Activated CD4-positive, alpha-beta T cell treated with anti-CD3 and anti-CD28 coated beads, Interleukin-2, amount 10 ng/mL, durations not matched to agents 7 days and 5 days (primary cell): ENCODE measurements at regions not wholly inside any gene's neighbourhood (a gene's known extent, or its start where the extent isn't known, plus 50 kb on each side); places are given as distances from the start of the nearest gene placed in this dataset.

Experiments
- CTCF ChIA-PET: fragments of 350-600 bp; sonication (Branson Sonifier 250); formaldehyde crosslinking; loops from one replicate; lab custom pipeline; 2021; ENCODE audit warnings: antibody characterized with exemption; lab: Charles Lee
- POLR2A ChIA-PET: fragments of 350-600 bp; sonication (Branson Sonifier 250); formaldehyde crosslinking; loops from one replicate; lab custom pipeline; 2021; ENCODE audit warnings: antibody characterized with exemption; lab: Charles Lee
- DNase-seq: peaks from one replicate; pipeline ENCODE4 v3.0.0-alpha.2; 2020
- H3K27ac Mint-ChIP-seq: one replicate; pipeline ENCODE4 v1.8.0; 2021; ENCODE audit warnings: mild to moderate bottlenecking, moderate library complexity, mixed read lengths
- H3K27me3 Mint-ChIP-seq: one replicate; pipeline ENCODE4 v1.8.0; 2021; ENCODE audit warnings: mixed read lengths
- H3K36me3 Mint-ChIP-seq: one replicate; pipeline ENCODE4 v1.8.0; 2021; ENCODE audit warnings: low read depth, mixed read lengths
- H3K4me1 Mint-ChIP-seq: one replicate; pipeline ENCODE4 v1.8.0; 2021; ENCODE audit warnings: mixed read lengths
- H3K4me3 Mint-ChIP-seq: one replicate; pipeline ENCODE4 v1.8.0; 2021; ENCODE audit warnings: mild to moderate bottlenecking, moderate library complexity, mixed read lengths
- H3K9me3 Mint-ChIP-seq: one replicate; pipeline ENCODE4 v1.8.0; 2021; ENCODE audit warnings: mixed read lengths

DNA sequence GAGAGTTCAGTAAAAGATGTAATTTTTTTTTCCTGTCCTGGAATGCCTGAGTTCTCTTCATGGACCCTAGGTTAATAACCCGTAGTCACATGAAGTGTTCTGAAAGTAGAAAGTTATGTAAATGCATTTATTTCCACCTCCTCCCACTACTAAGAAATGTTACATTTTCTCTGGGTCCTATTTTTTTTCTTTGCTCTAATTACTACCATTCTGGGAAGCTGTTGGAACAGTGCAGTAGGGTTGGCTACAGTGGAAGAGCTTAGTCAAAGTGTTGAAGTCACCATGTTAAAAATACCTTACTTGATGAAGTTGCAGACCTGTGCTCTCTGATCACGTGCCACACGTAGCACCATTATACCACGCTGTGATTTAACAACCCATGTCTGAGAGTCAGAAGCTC, 153.8 kb upstream of the TSC22D2 start:
- no peak overlapping the region for H3K27ac Mint-ChIP-seq
- no peak overlapping the region for H3K4me3 Mint-ChIP-seq
- DNase-seq: no peak
- peaks cover 8% of the 10 kb centered on the region for H3K27me3 Mint-ChIP-seq
- POLR2A ChIA-PET: no interaction called here
- CTCF ChIA-PET: no interaction called here
- H3K9me3 Mint-ChIP-seq: no peaks in the 10 kb centered on the region
- H3K36me3 Mint-ChIP-seq: no peaks in the 10 kb centered on the region
- no peaks in the 10 kb centered on the region for H3K4me1 Mint-ChIP-seq

DNA sequence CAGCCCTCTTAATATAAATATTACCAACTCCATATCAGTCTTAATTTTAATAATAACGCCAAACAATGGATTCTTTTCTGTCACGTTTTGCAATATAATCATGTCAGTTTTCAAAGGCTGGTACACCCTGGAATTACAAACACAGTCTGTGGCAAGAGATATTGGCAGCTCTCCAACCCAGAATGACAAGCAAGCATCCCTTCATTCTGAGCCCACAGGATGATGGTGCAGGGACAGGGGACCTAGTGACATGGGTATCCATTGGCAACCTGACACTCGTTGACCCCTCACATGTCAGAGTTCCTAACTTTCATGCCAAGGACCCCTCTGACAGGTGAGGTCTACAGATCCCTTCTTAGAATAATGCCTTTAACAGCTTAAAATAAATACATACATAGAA, 154.5 kb upstream of the TSC22D2 start:
- H3K9me3 Mint-ChIP-seq: no peaks in the 10 kb centered on the region
- no peak overlapping the region for H3K27ac Mint-ChIP-seq
- H3K4me3 Mint-ChIP-seq: no peak overlapping the region
- no peaks in the 10 kb centered on the region for H3K4me1 Mint-ChIP-seq
- no peak for DNase-seq
- no peaks in the 10 kb centered on the region for H3K36me3 Mint-ChIP-seq
- POLR2A ChIA-PET: no interaction called here
- CTCF ChIA-PET: no interaction called here
- H3K27me3 Mint-ChIP-seq: peaks cover 8% of the 10 kb centered on the region

DNA sequence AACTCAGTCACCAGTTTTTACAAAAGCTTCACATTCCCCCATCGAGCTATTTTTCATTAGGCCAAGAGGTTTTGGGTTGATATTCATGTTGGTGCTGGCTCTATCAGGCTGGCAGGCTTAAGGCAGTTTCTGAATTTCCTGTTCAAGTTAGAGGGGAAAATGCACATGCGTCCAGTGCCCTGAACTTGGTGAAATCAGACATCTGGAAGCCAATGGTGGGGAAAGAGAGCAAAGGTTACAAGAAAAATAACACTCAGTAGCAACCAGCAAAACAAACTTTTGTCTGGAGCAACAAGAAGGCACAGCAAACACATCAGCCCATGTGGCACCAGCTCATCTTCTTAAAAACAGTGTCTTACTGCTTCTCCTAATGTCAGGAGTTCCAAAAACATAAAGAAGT, 155.6 kb upstream of the TSC22D2 start:
- Mint-ChIP-seq H3K27me3 (peaks cover 14% of the 10 kb centered on the region), H3K9me3 (no peaks in the 10 kb centered on the region), H3K27ac (no peak overlapping the region), H3K4me1 (no peaks in the 10 kb centered on the region), H3K36me3 (no peaks in the 10 kb centered on the region), H3K4me3 (no peak overlapping the region)
- CTCF ChIA-PET: no interaction called here
- POLR2A ChIA-PET: no interaction called here
- no peak for DNase-seq

DNA sequence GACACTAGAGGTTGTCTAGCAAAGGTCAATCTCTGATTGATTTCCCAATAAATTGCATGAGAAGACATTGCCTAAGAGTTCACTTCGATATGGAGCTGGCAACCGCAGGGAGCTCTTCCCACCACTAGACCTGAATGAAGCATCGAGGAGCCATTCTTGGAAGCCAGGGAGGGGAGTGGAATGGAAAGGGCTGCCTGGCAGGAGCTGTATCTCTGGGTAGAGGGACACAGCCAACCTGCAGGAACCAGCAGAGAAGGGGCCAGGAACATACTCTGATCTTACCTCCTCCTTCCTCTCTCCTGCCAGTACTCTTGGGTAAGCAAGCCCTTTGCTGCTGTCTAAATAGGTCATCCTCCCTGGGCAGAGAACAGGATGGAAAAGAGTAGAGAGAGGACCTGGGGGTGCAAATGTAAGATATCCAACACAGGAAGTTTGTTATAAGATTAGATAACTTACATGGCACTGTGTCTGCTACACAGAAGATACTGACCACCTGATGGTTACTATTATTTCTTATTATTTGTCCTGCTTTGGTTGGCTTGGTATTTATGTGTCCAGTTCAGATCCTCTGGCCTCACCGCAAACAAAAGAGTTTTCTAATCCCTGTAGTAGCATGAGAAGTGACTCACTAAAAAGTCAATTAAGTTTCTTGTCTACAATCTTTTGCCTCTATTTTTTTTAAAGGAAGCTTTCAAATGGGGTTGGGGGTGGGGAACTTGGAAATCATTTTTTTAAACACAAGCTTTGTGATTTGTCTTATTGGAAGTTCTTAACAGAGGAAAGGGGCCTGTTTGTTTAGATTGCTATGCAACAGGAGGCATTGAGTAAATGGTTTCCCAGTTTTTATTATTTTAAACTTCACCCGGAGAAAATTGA, 156.7 kb upstream of the TSC22D2 start:
- Mint-ChIP-seq H3K27me3 (peaks cover 18% of the 10 kb centered on the region), H3K27ac (no peak overlapping the region), H3K4me1 (no peaks in the 10 kb centered on the region), H3K9me3 (no peaks in the 10 kb centered on the region), H3K4me3 (no peak overlapping the region), H3K36me3 (no peaks in the 10 kb centered on the region)
- ChIA-PET CTCF (no interaction called here), POLR2A (no interaction called here)
- DNase-seq: no peak

DNA sequence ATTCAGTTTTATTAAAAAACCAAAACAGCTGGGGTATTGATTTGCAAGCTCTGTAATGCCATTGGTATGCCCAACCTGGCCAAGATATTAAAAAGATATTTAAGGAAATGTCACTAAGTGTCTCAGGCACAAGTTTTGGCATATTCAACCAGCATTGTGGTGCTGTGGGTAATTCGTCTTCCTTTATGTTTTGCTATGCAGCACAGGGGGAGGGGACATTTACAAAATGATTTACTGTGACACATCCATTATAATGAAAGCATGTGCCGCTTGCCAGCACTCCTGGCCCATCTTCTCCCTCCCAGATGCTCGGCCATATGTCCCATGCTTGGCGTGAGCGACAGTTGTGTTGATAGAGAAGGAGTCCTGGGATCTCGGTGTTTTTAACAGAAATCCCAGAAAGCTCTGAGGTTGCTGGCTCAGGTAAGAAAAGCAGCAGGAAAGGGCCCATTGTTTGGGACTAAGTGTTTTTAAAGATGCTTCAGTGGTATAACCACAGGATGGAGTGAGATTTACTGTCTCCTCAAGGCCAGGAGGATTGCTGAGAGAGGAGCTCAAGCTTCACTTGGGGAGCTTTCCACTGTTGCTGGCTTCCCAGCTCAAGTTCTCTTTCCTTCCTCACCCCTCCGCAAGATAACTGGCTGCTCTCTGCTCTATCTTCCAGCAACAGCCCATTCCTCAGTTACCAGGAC, 158.2 kb upstream of the TSC22D2 start:
- CTCF ChIA-PET: interaction anchor here (0.7 kb wide), 1 partner anchor 10 kb away, joined by 3 read pairs; no protein-coding TSS in a partner anchor
- H3K9me3 Mint-ChIP-seq: no peaks in the 10 kb centered on the region

DNA sequence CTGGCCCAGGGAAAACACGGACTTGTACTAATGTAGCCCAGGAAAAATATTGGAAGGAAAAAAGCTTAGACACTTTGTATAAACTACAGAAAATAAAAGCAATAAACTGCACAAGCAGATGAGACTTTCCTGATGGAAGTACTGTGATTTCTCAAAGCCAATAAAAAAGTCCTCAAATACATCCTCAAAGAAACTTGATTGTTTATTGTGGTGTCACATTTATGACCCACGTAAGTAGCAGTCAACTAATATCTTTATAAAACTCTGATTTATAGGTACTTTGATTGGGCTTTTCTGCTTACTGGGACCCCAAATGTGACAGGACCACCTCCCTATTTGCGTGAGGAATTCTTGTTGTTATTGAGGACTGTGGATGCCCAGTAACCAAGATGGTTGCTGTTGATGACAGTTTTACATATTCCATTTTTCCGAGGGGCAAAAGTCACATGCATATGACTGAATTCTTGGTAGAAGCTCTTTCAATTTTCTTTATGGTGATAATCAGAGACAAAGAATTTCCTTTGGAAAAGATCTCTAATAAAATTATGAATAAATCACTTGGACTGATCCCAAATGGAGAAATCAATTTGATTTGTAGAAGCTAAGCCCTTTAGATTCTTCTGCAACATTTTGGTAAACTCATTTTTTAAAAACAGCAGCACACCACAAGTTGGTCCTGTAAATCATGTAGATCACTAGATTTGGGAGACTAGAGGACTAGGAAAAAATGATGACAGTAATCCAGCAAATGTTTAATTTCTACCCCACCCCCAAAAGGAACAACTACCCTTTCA, 159.0 kb upstream of the TSC22D2 start:
- H3K36me3 Mint-ChIP-seq: no peaks in the 10 kb centered on the region

More for the DNA sequence above, 158.2 kb upstream of the TSC22D2 start:
- peaks cover 25% of the 10 kb centered on the region for H3K27me3 Mint-ChIP-seq
- no peak overlapping the region for H3K4me3 Mint-ChIP-seq
- POLR2A ChIA-PET: no interaction called here
- DNase-seq: no peak
- H3K27ac Mint-ChIP-seq: no peak overlapping the region
- H3K36me3 Mint-ChIP-seq: no peaks in the 10 kb centered on the region
- H3K4me1 Mint-ChIP-seq: no peaks in the 10 kb centered on the region

DNA sequence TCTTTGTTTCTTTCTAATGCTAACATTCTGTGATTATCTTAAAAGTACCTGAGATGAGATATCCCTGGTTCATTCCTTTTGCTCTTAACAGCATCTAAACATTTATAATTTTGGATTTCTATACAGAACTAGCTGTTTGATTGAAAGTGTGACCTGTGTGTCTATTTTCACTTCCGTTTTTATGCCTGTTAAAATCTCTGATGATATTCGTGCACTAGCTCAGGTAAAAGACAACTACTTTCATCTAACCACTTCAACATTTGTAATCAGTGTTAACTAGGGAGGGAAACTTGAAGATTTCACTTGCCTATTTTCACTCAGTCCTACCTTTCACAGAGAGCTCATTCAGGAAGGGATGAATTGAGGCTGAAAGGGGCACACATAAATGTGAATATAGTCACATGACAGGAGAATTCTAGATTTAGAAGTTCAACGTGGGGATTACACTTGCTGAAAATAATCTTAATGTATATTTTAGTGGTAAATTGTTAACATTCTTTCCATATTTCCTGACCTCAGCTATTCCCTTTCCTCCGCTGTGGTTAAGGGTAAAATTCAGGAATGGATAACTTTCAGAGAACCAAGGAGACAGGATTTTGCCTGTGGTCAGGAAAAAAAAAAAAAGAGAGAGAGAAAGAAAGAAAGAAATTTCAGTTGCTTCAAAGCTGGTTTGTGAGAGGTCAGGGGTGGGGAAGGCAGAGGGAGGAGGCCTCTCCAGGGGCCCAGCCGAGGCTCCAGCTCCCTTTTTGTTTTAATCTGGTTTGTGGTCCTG, 159.8 kb upstream of the TSC22D2 start:
- Mint-ChIP-seq H3K27me3 (peaks cover 37% of the 10 kb centered on the region), H3K4me3 (no peak overlapping the region), H3K36me3 (no peaks in the 10 kb centered on the region), H3K27ac (no peak overlapping the region), H3K4me1 (no peaks in the 10 kb centered on the region), H3K9me3 (no peaks in the 10 kb centered on the region)
- CTCF ChIA-PET: no interaction called here
- POLR2A ChIA-PET: no interaction called here
- DNase-seq: no peak

More for the DNA sequence above, 159.0 kb upstream of the TSC22D2 start:
- no peaks in the 10 kb centered on the region for H3K9me3 Mint-ChIP-seq
- no peaks in the 10 kb centered on the region for H3K4me1 Mint-ChIP-seq
- no peak overlapping the region for H3K4me3 Mint-ChIP-seq
- ChIA-PET CTCF (interaction anchor here (0.7 kb wide), 1 partner anchor 10 kb away, joined by 3 read pairs; no protein-coding TSS in a partner anchor), POLR2A (no interaction called here)
- DNase-seq: no peak
- no peak overlapping the region for H3K27ac Mint-ChIP-seq
- peaks cover 29% of the 10 kb centered on the region for H3K27me3 Mint-ChIP-seq

DNA sequence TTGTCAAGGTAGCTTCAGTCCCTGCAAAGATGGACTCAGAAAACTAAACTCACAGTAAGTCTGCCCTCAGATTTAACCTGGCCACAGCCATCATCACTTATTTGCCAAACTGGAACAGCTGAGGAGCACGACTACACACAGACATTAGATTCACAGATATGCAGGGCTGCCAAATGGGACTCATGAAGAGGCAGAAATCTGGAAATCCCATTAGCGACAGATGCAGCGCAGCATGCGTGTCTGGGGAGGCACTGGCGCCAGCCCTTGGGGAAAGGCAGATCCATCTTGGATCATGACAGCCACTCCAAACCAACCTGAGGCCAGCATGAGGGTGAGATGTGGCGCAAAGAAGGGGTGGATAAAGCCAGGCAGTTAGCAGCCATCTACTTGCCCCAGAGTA, 160.7 kb upstream of the TSC22D2 start:
- no peaks in the 10 kb centered on the region for H3K4me1 Mint-ChIP-seq
- POLR2A ChIA-PET: no interaction called here
- H3K27me3 Mint-ChIP-seq: peaks cover 38% of the 10 kb centered on the region
- H3K36me3 Mint-ChIP-seq: no peaks in the 10 kb centered on the region
- CTCF ChIA-PET: no interaction called here
- H3K27ac Mint-ChIP-seq: no peak overlapping the region
- no peak for DNase-seq
- H3K9me3 Mint-ChIP-seq: no peaks in the 10 kb centered on the region
- H3K4me3 Mint-ChIP-seq: no peak overlapping the region

DNA sequence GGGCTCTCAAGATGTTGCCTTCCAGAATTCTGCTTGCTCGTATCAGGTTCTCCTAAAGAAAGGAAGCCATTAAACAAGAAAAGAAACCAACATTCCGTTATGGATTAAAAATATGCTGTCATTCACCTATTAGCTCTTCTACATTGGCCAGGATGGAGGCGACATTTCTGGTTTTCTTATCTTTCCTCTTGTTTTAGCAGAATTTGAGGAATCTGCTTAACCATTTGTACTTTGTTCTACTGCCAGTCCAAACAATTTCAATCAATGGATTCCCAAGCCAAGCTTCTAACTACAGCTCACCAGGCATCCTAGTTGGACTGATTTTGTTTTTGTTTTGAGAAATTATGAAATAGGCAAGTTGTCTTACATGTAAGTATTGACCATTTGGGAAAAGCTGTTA, 164.6 kb upstream of the TSC22D2 start:
- Mint-ChIP-seq H3K4me1 (no peaks in the 10 kb centered on the region), H3K36me3 (no peaks in the 10 kb centered on the region), H3K27ac (no peak overlapping the region), H3K27me3 (peaks cover 31% of the 10 kb centered on the region), H3K4me3 (no peak overlapping the region), H3K9me3 (no peaks in the 10 kb centered on the region)
- no peak for DNase-seq
- CTCF ChIA-PET: no interaction called here
- POLR2A ChIA-PET: no interaction called here

DNA sequence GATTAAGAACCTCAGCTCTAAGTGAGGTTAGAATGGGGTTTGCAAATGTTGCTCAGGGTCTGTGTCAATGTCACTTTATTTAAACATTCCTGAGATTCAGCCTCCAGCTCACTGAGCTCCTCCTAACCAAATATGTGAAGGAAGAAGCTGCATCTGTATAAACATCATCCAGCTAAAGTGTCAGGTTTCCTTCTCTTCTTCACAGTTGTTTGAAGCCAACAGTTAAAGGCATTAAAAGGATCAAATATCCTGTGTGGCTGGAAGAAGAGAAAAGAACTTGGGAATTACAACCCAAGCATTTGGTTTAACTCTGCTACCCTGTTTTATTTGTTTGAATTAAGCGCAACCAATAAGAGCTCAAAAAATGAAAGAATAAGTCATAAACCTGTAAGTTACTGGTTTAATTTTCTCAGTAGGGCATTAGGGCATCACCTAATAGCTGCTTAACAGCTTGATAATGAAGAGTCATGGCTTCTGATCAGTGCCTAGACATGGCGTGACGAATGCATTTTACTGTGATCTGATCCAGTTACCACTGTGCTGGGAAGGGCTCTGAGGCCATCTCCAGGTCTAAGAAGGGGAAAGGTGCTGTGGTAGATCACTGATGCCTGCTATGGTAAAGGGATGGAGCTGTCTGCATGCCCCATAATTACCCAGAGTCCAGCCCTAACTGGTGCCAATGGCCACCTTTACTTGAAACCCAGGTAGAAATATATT, 165.7 kb upstream of the TSC22D2 start:
- Mint-ChIP-seq H3K4me1 (no peaks in the 10 kb centered on the region), H3K27ac (no peak overlapping the region), H3K27me3 (peaks cover 24% of the 10 kb centered on the region), H3K4me3 (no peak overlapping the region), H3K9me3 (no peaks in the 10 kb centered on the region), H3K36me3 (no peaks in the 10 kb centered on the region)
- no peak for DNase-seq
- CTCF ChIA-PET: no interaction called here
- POLR2A ChIA-PET: no interaction called here

DNA sequence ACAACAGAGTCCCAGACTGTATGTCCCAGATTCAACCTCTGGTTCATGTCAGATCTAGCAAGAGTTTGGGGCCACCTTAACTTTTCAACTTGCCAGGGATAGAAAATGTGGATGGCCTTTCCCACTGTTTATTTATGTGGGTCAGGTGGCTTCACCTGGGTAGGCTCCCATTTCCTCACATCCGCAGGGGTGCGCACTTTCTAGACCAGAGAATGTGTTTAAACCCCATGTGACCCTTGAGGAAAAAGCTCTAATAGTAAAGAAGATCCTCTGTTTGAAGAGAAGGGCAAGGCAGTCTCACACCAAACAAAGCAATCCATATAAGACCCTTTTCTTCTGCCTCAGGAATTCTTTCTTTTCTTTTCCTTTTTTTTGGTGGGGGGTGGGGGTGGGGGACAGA, 167.2 kb upstream of the TSC22D2 start:
- H3K27ac Mint-ChIP-seq: no peak overlapping the region
- no peaks in the 10 kb centered on the region for H3K4me1 Mint-ChIP-seq
- no peaks in the 10 kb centered on the region for H3K36me3 Mint-ChIP-seq
- ChIA-PET CTCF (no interaction called here), POLR2A (no interaction called here)
- H3K4me3 Mint-ChIP-seq: no peak overlapping the region
- peaks cover 20% of the 10 kb centered on the region for H3K27me3 Mint-ChIP-seq
- no peak for DNase-seq
- no peaks in the 10 kb centered on the region for H3K9me3 Mint-ChIP-seq

DNA sequence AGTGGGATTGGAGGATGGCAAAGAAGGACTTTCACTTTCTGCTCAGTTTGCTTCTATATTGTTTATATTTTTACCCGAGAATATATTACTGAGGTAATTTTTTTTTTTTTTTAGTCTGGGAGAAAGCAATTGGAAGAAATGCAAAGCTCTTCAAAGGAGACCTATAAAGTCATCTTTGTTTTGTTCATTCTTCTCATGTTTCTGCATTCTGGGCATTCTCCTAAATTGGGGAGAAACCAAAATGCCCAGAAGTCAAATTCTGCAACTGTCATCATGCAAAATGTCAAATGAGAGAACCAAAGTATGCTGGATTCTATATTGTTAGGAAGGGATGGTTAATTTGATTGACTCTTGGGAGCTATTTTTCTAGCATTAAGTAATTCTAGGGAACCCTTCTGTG, 168.3 kb upstream of the TSC22D2 start:
- POLR2A ChIA-PET: no interaction called here
- Mint-ChIP-seq H3K4me1 (no peaks in the 10 kb centered on the region), H3K27ac (no peak overlapping the region), H3K9me3 (no peaks in the 10 kb centered on the region), H3K27me3 (peaks cover 12% of the 10 kb centered on the region), H3K36me3 (no peaks in the 10 kb centered on the region), H3K4me3 (no peak overlapping the region)
- no peak for DNase-seq
- CTCF ChIA-PET: interaction anchor here (1.3 kb wide), 1 partner anchor 10 kb away, joined by 3 read pairs; no protein-coding TSS in a partner anchor
